ENCODE measurements at regions not wholly inside any gene's neighbourhood (a gene's known extent, or its start where the extent isn't known, plus 50 kb on each side); places are given as distances from the start of the nearest gene placed in this dataset.
"Not testable (repeated sequence)": the region's sequence is repeated elsewhere in the genome, so short reads cannot be mapped to it uniquely, and the experiment has no call there.

DNA sequence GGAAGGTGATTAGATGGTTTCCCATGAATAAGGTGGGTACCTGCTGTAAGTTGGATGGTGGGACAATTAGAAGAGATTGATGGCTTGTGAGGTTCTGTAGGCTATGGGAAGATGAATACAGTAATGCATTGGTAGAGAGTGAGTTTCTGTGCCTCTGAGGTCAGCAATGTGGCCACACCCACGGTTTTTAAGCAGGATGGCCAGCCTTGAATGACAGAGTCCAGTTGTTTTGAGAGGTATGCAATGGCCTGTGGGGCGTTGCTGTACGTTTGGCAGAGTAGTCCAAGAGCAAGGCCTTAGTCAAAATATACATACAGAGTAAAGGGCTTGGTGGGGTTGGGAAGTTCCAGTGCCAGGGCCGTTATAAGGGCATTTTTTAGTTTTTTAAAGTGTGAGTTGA lies 235.6 kb upstream of the C9orf72 start:
- DNase-seq (ENCODE audit: low read depth in 2 of 2), result no peak

DNA sequence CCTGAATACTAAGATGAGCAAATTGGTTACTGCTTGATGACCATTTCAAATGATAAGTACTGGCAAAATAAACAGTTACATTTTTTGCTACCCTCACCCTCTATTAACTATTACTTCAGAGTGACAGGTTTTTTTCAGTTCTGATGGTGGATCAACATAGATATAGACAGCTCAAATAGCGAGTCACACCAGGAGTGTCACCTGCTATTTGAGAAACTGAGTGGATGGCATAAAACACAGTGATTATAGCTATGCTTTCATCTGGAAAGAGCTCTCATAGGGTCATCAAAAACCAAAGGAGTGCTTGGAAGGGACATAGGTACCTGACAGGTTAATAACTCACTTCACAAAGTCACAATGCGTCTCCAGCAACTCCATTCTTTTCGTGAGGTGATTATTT lies 244.5 kb upstream of the C9orf72 start:
- DNase-seq (ENCODE audit: low read depth in 2 of 2), result no peak

DNA sequence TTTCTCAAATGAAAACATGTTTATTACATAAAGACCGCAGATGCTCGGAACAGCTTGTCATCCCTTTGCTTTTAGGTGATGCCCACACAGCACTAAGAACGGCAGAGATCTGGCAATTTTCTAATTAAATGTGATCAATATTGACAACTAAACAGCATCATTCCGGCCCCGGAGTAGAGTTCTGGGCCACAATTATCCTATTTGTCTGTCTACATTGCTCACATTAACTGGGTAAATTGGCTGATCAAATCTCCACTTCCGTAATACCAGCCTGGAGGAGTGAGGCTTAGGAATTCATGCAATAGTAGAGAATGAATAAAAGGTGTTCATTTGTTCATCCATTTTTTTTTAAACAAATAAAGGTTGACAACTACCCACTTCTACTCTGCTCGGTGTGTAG lies 245.1 kb upstream of the C9orf72 start:
- no peak for DNase-seq (ENCODE audit: low read depth in 2 of 2)

- DNase-seq (ENCODE audit: low read depth in 2 of 2), result no peak
Measured at GRCh38 chr9:27828908-27829307, 255.6 kb upstream of the C9orf72 start.

GRCh38 chr9:27829621-27830020 lies 256.3 kb upstream of the C9orf72 start:
- DNase-seq (ENCODE audit: low read depth in 2 of 2), result no peak

DNA sequence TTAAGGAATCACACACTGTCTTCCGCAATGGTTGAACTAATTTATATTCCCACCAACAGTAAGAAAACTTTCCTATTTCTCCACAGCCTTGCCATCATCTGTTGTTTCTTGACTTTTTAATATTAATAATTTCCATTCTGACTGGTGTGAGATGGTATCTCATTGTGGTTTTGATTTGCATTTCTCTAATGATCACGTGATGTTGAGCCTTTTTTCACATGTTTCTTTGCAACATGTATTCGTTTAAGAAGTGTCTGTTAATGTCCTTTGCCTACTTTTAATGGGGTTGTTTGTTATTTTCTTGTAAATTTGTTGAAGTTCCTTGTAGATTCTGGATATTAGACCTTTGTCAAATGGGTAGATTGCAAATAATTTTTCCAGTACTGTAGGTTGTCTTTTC lies 258.8 kb upstream of the C9orf72 start:
- not testable (repeated sequence) for DNase-seq (ENCODE audit: low read depth in 2 of 2)

- DNase-seq (ENCODE audit: low read depth in 2 of 2), result no peak
Measured at GRCh38 chr9:27835286-27835685, 262.0 kb upstream of the C9orf72 start.

- no peak for DNase-seq (ENCODE audit: low read depth in 2 of 2)
Measured at GRCh38 chr9:27835746-27836145, 262.5 kb upstream of the C9orf72 start.

DNA sequence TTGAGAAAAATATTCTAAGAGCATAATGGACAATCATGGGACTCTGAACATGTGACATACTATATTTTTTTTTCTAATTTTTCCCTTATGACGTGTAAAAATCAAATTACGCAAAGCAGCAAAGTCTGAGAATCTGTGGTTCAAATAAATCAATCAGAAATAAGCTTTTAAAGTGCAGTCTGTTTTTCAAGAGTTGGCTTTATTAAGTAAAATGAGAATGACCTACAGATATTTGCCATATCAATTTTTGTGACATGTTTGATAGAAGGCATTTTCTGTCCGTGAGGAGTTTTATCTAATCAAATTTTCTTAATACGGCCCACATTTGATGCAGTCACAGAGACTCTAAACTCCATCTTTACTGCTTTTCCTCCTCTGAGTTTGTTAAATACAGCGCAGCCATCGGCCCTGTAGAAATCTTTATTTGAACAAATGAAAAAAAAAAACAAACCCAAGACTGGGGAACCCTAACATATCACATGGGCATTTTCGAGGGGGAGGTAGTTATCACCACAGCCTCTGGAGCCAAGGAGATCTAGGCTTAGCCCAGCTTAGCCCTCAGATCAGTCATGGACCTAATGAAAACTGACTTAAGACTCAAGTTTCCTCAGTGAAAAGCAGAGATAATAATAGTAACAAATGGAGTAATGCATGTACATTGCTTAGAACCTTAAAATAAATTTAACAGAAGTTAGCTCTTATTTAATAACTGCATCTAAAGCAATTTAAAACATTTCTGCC lies 263.6 kb upstream of the C9orf72 start:
- no peak for DNase-seq (ENCODE audit: low read depth in 2 of 2)

- no peak for DNase-seq (ENCODE audit: low read depth in 2 of 2)
Measured at GRCh38 chr9:27838876-27839275, 265.6 kb upstream of the C9orf72 start.

- not testable (repeated sequence) for DNase-seq (ENCODE audit: low read depth in 2 of 2)
Measured at GRCh38 chr9:27839767-27840166, 266.5 kb upstream of the C9orf72 start.

DNA sequence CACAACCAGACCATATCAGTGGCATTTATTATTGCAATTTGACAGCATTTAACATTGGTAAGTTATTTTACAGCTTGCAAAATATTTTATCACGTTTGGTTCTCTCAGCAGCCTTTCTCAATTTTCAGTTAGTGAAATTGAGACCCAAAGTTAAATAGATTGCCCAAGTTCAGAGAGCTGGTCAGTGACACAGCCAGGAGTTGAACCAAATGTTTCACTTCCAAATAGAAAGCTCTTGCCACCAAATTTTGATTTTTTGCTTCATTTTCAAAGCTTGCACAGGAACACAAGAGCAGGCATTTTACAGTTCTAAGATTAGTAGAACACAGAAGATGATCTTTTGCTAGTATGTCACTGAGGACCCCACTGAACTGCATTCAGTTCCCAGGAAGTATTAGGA lies 271.5 kb upstream of the C9orf72 start:
- DNase-seq (ENCODE audit: low read depth in 2 of 2), result no peak

DNA sequence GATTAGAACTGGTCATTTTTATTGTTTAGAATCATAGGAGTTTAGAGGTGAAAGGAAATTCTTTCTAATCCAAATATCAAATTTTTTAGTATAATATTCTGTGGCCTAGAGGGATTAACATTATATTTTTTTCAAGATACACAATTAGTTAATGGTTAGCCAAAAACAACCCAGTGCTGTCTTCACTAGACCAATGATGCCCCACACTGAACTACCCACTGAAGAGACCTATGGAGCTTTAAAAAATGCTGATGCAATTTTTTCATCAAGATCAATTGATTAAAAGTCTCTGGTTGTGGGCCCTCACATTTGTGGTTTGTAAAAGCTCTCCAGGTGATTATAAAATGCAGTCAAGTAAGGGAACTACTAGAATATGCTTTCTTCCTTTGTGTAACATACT lies 274.1 kb upstream of the C9orf72 start:
- no peak for DNase-seq (ENCODE audit: low read depth in 2 of 2)

DNA sequence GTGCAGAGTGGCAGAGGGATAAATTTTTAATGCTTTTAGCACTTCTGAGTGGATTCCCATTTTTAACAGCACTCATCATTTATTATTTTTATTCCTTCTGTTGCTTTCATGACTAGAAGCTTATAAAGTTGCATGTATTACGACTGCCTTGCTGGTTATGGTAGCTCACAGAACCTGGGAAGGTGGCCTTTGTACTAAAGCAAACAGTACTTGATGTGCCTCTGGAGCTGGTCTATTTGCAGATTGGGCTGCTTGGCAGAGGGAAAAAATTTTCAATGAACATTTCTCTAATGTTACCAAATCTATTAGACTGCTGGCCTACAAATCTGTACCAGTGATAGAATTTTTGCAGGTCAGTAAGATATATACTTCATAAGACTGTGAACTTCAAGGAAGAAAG lies 274.5 kb upstream of the C9orf72 start:
- DNase-seq (ENCODE audit: low read depth in 2 of 2), result no peak

DNA sequence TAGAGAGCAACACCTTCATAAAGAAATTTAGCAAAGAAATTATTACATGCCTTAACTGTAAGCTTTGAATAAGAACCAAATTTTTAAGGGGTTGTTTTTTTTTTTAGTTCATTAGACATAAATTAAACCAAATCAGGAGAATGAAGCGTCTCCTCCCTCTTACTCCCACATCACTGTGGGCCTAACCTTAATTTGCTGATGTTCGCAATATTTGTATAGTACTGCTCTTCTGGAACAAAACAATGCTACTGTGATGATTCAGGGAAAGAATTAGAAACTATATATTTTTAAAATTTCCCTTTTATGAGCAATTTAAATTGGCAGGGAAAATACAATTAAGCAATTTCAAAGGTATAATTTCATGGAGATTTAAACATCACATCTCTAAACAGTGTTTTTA lies 275.0 kb upstream of the C9orf72 start:
- DNase-seq (ENCODE audit: low read depth in 2 of 2), result no peak

- DNase-seq (ENCODE audit: low read depth in 2 of 2), result no peak
Measured at GRCh38 chr9:27851858-27852257, 278.6 kb upstream of the C9orf72 start.

DNA sequence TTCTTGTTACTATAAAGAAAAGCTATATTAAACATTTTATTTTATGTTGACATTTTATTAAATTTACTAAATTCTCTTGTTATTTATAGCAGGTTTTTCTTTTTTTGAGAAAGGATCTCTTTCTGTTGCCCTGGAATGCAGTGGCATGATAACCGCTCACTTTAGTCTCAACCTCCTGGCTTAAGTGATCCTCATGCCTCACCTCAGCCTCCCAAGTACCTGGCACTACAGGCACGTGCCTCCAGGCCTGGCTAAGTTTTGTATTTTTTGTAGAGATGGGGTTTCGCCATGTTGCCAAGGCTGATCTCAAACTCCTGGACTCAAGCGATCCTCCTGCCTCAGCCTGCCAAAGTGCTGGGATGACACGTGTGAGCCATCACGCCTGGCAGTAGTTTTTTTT lies 280.2 kb upstream of the C9orf72 start:
- DNase-seq (ENCODE audit: low read depth in 2 of 2), result no peak

DNA sequence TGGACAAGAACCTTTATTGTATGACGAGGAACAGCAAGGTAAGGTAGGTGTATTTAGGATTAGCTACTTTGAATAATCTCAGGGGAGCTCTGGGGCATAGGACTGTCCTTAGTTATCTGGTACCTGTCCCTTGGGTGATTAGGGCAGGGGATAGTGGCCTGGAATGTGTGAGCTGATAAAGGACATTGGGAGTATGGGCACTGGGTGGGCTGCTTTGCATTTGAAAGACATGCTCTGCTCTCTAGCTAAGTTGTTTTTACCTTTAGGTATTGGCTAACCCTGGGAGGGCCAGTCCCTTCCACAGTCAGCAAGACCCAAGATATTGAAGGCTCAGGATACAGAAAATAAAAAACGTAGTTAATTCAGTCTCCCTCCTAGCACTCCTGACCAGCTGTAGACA lies 282.8 kb upstream of the C9orf72 start:
- no peak for DNase-seq (ENCODE audit: low read depth in 2 of 2)

DNA sequence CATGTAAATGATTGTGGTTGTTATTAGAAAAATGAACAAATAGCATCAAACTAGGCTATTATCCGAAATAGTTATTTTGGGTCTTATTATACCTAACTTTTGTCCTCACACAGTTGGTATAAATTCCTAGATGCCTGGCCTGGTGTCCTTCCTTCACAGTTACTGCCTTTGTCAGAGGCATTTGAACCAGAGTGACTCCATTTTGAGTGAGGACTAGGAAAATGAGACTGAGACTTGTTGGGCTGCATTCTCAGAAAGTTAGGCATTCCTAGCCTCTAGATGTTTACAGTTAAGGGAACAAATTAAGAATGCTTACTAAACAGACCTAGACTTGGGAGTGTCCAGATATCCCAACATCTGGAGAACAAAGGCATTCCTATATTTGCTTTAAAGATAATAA lies 283.5 kb upstream of the C9orf72 start:
- no peak for DNase-seq (ENCODE audit: low read depth in 2 of 2)

- DNase-seq (ENCODE audit: low read depth in 2 of 2), result no peak
Measured at GRCh38 chr9:27861887-27862286, 288.6 kb upstream of the C9orf72 start.

DNA sequence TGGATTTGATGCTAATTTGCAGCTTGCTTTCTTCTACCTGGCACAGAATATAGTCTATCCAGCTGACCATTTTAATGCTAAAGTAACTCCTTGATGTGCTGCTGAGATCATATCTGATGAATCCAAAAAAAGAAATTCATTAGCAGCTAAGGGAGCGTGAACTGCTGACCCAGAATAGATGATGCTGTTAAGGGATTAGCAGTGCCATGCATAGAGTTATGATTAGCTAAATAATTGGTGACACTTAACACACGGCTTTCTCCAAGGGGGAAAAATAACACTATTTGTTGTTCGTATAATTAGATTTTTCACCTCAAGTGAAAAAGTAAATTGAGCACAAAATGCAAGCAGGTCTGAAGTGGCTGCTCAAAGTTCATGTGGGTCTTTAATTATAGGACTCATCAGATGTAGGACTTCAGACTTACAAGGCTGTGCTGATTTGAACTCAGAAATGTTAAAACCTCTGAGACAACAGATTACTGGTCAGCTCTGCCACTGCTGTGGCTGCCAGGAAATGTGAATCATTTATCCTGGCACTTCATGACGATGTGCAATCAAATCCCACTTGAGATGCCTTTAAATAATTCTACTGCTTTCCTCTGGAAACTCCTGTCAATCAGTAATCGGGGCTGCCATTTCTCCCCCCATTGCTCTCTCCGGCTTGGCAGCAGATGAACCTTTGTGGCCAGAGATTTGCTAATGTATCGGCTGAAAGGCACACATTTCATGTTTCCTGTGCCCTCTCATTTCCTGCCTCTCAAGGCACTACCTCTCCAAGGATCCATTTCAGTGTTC lies 291.6 kb upstream of the C9orf72 start:
- no peak for DNase-seq (ENCODE audit: low read depth in 2 of 2)

- DNase-seq (ENCODE audit: low read depth in 2 of 2), result no peak
Measured at GRCh38 chr9:27866741-27867140, 293.5 kb upstream of the C9orf72 start.

GRCh38 chr9:27870404-27870803 lies 297.1 kb upstream of the C9orf72 start:
- DNase-seq (ENCODE audit: low read depth in 2 of 2), result no peak

Measured in stimulated activated CD4-positive, alpha-beta T cell treated with anti-CD3 and anti-CD28 coated beads, Interleukin-1b, Interleukin-23, amount 100 ng/mL, for 4 hours (primary cell).